HepG2 (cell line): ENCODE measurements at regions not wholly inside any gene's neighbourhood (a gene's known extent, or its start where the extent isn't known, plus 50 kb on each side); places are given as distances from the start of the nearest gene placed in this dataset.

Experiments
- ATAC-seq: fragments of 200-7000 bp; cut with Tn5 transposase; 3 replicates; pipeline ENCODE4 v1.9.1; 2020; ENCODE audit warnings: mild to moderate bottlenecking, moderate library complexity
- BruUV-seq: library from RNA; stranded (reverse); fragments of 400-500 nt; replicated peaks from 2 replicates; lab custom pipeline; 2021; lab: Mats Ljungman, UMichigan
- CTCF ChIA-PET: fragments of 300-600 bp; formaldehyde crosslinking; extraction: SDS; loops from one replicate; lab custom pipeline; 2021; ENCODE audit warnings: low total read pairs, inconsistent platforms, low intra/inter-chr PET ratio; lab: Yijun Ruan, JAX
- POLR2A ChIA-PET: fragments of 350-600 bp; sonication (Branson Sonifier 250); formaldehyde crosslinking; loops from one replicate; lab custom pipeline; 2020; ENCODE audit warnings: antibody characterized with exemption, inconsistent platforms; lab: Yijun Ruan, JAX
- DNase-seq: peaks from one replicate; pipeline ENCODE4 v3.0.0-alpha.2; 2015; ENCODE audit warnings: low spot score
- FAIRE-seq: peaks from 3 replicates; lab custom pipeline; 2011; peaks lifted over from hg19 to GRCh38; lab: Jason Lieb, UNC
- H2AFZ ChIP-seq: one replicate; pipeline ENCODE4 v1.6.1; 2011; ENCODE audit warnings: low read length, inconsistent platforms
- H3K27ac ChIP-seq: fragments of 300-600 bp; 3 replicates; pipeline ENCODE4 v1.8.0; 2011; ENCODE audit warnings: mixed run types, mild to moderate bottlenecking, mixed read lengths, low read length, inconsistent platforms; ENCODE audit not compliant: insufficient read depth; ENCODE audit errors: extremely low read length
- H3K27me3 ChIP-seq, 2 experiments: fragments of 200-600 bp in 1 of 2; 2 replicates in 1 of 2; 3 replicates in 1 of 2; pipeline versions ENCODE4 v1.6.0 to v1.8.0; 2011; ENCODE audit warnings: low read length in 2 of 2, mild to moderate bottlenecking in 2 of 2, moderate library complexity in 2 of 2, inconsistent platforms in 1 of 2; ENCODE audit not compliant: insufficient read depth in 2 of 2, control insufficient read depth in 1 of 2
- H3K36me3 ChIP-seq, 2 experiments: fragments of 200-600 bp in 1 of 2; replicated peaks in 1 of 2; 2 replicates in 1 of 2; 3 replicates in 1 of 2; pipeline versions ENCODE4 v1.5.1 to v1.8.0; 2011; ENCODE audit warnings: low read length in 2 of 2, inconsistent platforms in 1 of 2; ENCODE audit not compliant: insufficient read depth in 2 of 2, control insufficient read depth in 1 of 2
- H3K4me1 ChIP-seq: 2 replicates; pipeline ENCODE4 v1.5.1; 2012; ENCODE audit warnings: low read length, inconsistent platforms; ENCODE audit not compliant: insufficient read depth
- H3K4me2 ChIP-seq: 2 replicates; pipeline ENCODE4 v1.6.0; 2011; ENCODE audit warnings: low read depth, low read length, inconsistent platforms
- H3K4me3 ChIP-seq, 3 experiments: fragments of 200-600 bp in 1 of 3; sonication (generic), shearing (Covaris generic) in 1 of 3; replicated peaks in 1 of 3; 2 replicates each; pipeline ENCODE4 v1.5.1; 2011 to 2016; ENCODE audit warnings: low read length in 3 of 3, inconsistent platforms in 2 of 3, low read depth in 2 of 3, mild to moderate bottlenecking in 2 of 3, control low read depth in 1 of 3, mixed read lengths in 1 of 3; ENCODE audit not compliant: insufficient read depth in 1 of 3
- H3K79me2 ChIP-seq: one replicate; pipeline ENCODE4 v1.6.1; 2011; ENCODE audit warnings: low read length, inconsistent platforms; ENCODE audit not compliant: insufficient read depth
- H3K9ac ChIP-seq: 2 replicates; pipeline ENCODE4 v1.6.0; 2011; ENCODE audit warnings: mild to moderate bottlenecking, low read depth, low read length, inconsistent platforms; ENCODE audit not compliant: insufficient read depth
- H3K9me3 ChIP-seq: 2 replicates; pipeline ENCODE4 v1.5.1; 2012; ENCODE audit warnings: mild to moderate bottlenecking, low read length
- H4K20me1 ChIP-seq: 2 replicates; pipeline ENCODE4 v1.6.0; 2011; ENCODE audit warnings: inconsistent platforms, mild to moderate bottlenecking, low read length, moderate library complexity; ENCODE audit not compliant: insufficient read depth
- AGO2 ChIP-seq: fragments of 200-400 bp; formaldehyde crosslinking; optimal IDR thresholded peaks from 2 replicates; pipeline ENCODE3; 2017; ENCODE audit warnings: mild to moderate bottlenecking, low read depth, low read length, moderate library complexity
- KLF16 ChIP-seq, 2 experiments: sonication (generic) in 1 of 2; formaldehyde crosslinking in 1 of 2; IDR thresholded peaks; 2 replicates each; pipeline versions ENCODE4 v1.6.1 to v1.8.0; 2016 to 2023; ENCODE audit warnings: missing genetic modification reagents in 2 of 2, missing compliant biosample characterization in 1 of 2
- MED1 ChIP-seq: sonication (generic); formaldehyde crosslinking; IDR thresholded peaks from 2 replicates; pipeline ENCODE4 v1.4.0; 2020; ENCODE audit warnings: missing genetic modification reagents
- MEIS1 ChIP-seq: sonication (generic); formaldehyde crosslinking; IDR thresholded peaks from 2 replicates; pipeline ENCODE4 v1.9.0; 2021; ENCODE audit warnings: mild to moderate bottlenecking, missing genetic modification reagents, moderate library complexity, borderline replicate concordance
- PITX1 ChIP-seq: sonication (generic); formaldehyde crosslinking; IDR thresholded peaks from 2 replicates; pipeline ENCODE4 v1.5.1; 2020; ENCODE audit warnings: mild to moderate bottlenecking, missing genetic modification reagents
- RXRA ChIP-seq: sonication (generic); formaldehyde crosslinking; IDR thresholded peaks from 2 replicates; pipeline ENCODE4 v1.5.1; 2020; ENCODE audit warnings: missing genetic modification reagents
- SCMH1 ChIP-seq: sonication (generic); formaldehyde crosslinking; IDR thresholded peaks from 2 replicates; pipeline ENCODE4 v1.9.0; 2021; ENCODE audit warnings: missing genetic modification reagents, mild to moderate bottlenecking, borderline replicate concordance
- ZNF234 ChIP-seq: sonication (generic); formaldehyde crosslinking; conservative IDR thresholded peaks from 2 replicates; pipeline ENCODE4 v1.5.1; 2020; ENCODE audit warnings: mild to moderate bottlenecking, missing genetic modification reagents
- ZNF253 ChIP-seq: sonication (generic); formaldehyde crosslinking; IDR thresholded peaks from 2 replicates; pipeline ENCODE4 v1.8.0; 2022; ENCODE audit warnings: mild to moderate bottlenecking, missing genetic modification reagents, borderline replicate concordance
- ZNF598 ChIP-seq: sonication (generic); formaldehyde crosslinking; IDR thresholded peaks from 2 replicates; pipeline ENCODE4 v1.5.1; 2020; ENCODE audit warnings: mild to moderate bottlenecking, missing genetic modification reagents, borderline replicate concordance
- ZNF703 ChIP-seq: sonication (generic); formaldehyde crosslinking; IDR thresholded peaks from 2 replicates; pipeline ENCODE4 v1.5.1; 2020; ENCODE audit warnings: missing genetic modification reagents, mild to moderate bottlenecking, moderate library complexity, borderline replicate concordance
- ZNF776 ChIP-seq: sonication (generic); formaldehyde crosslinking; IDR thresholded peaks from 2 replicates; pipeline ENCODE4 v1.4.0; 2020; ENCODE audit warnings: mild to moderate bottlenecking, missing genetic modification reagents
- WGBS: methylation state at CpG from one replicate; pipeline ENCODE4 v1.1.6; 2017; ENCODE audit warnings: low lambda C conversion rate; 5-methylcytosine and 5-hydroxymethylcytosine counted together
- in situ Hi-C: cut with HindIII; loops from 2 replicates; pipeline ENCODE4 v1.10.0; 2017; ENCODE audit warnings: low pct_unique_long_range_greater_than_20kb; ENCODE audit not compliant: extremely low pct_ligation_motif_present
- intact Hi-C: fragments of 100-400 bp; cut with micrococcal nuclease; formaldehyde crosslinking; loops from one replicate; pipeline ENCODE4 v1.10.0; 2022; ENCODE audit not compliant: unreplicated experiment
- TF ChIP-seq, protein P1 (sequence below): IDR thresholded peaks from 2 replicates; pipeline ENCODE4 v1.4.0; 2020; ENCODE audit warnings: mild to moderate bottlenecking, missing genetic modification reagents
- TF ChIP-seq, protein P2 (sequence below): sonication (generic); formaldehyde crosslinking; IDR thresholded peaks from 2 replicates; pipeline ENCODE4 v1.8.0; 2022; ENCODE audit warnings: mild to moderate bottlenecking, missing genetic modification reagents, borderline replicate concordance
- TF ChIP-seq, protein P3 (sequence below): sonication (generic); formaldehyde crosslinking; IDR thresholded peaks from 2 replicates; pipeline ENCODE4 v1.5.0; 2020; ENCODE audit warnings: mild to moderate bottlenecking, missing genetic modification reagents, borderline replicate concordance
- TF ChIP-seq, protein P4 (sequence below): IDR thresholded peaks from 2 replicates; pipeline ENCODE4 v1.6.1; 2016; ENCODE audit warnings: low read depth

DNA sequence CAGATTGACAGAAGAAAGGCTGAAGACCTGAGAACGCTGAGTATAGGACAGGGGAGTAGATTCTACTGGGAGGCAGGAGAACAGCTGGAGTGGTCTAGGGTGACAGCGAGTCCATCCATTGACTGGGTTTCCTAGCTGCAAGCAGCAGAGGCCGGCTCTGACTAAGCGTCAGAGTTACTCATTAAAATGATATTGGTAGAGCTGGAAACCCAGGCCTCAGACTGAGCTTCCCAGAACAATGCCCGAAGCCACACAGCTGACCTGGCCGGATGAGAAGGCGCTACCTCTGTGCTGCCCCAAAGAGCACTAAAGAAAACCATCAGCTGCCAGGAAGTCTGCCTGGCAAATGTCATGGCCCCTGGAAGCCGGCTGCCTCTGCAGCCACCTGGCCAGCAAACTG, 78.5 kb upstream of the FZD10 start:
- ATAC-seq (no peak), DNase-seq (no peak), FAIRE-seq (no peak)
- H3K36me3 ChIP-seq: no peaks in the 10 kb centered on the region
- H3K4me1 ChIP-seq: no peaks in the 10 kb centered on the region
- 13% methylated on average over 5 of the region's 8 CpGs for WGBS
- H3K27ac ChIP-seq: no peak overlapping the region
- H3K9me3 ChIP-seq: no peaks in the 10 kb centered on the region
- intact Hi-C loops: no loop called here
- no peak overlapping the region for H3K4me2 ChIP-seq
- CTCF ChIA-PET: no interaction called here
- no peak overlapping the region for H3K4me3 ChIP-seq
- in situ Hi-C loops: no loop called here
- TF ChIP-seq ZNF234 (CRISPR knock-in tag) (no peak), KLF16 (CRISPR knock-in tag; IDR thresholded peaks at IDR 0.05) (no peak), PITX1 (no peak), ZNF253 (no peak), SCMH1 (CRISPR knock-in tag) (no peak), ZNF703 (CRISPR knock-in tag) (no peak), MED1 (CRISPR knock-in tag) (no peak), ZNF776 (CRISPR knock-in tag) (no peak), MEIS1 (CRISPR knock-in tag) (no peak), ZNF598 (CRISPR knock-in tag) (no peak), AGO2 (no peak), RXRA (no peak)
- TF ChIP-seq, protein P1, sequence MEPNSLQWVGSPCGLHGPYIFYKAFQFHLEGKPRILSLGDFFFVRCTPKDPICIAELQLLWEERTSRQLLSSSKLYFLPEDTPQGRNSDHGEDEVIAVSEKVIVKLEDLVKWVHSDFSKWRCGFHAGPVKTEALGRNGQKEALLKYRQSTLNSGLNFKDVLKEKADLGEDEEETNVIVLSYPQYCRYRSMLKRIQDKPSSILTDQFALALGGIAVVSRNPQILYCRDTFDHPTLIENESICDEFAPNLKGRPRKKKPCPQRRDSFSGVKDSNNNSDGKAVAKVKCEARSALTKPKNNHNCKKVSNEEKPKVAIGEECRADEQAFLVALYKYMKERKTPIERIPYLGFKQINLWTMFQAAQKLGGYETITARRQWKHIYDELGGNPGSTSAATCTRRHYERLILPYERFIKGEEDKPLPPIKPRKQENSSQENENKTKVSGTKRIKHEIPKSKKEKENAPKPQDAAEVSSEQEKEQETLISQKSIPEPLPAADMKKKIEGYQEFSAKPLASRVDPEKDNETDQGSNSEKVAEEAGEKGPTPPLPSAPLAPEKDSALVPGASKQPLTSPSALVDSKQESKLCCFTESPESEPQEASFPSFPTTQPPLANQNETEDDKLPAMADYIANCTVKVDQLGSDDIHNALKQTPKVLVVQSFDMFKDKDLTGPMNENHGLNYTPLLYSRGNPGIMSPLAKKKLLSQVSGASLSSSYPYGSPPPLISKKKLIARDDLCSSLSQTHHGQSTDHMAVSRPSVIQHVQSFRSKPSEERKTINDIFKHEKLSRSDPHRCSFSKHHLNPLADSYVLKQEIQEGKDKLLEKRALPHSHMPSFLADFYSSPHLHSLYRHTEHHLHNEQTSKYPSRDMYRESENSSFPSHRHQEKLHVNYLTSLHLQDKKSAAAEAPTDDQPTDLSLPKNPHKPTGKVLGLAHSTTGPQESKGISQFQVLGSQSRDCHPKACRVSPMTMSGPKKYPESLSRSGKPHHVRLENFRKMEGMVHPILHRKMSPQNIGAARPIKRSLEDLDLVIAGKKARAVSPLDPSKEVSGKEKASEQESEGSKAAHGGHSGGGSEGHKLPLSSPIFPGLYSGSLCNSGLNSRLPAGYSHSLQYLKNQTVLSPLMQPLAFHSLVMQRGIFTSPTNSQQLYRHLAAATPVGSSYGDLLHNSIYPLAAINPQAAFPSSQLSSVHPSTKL (CRISPR knock-in tag): no peak
- TF ChIP-seq, protein P2, sequence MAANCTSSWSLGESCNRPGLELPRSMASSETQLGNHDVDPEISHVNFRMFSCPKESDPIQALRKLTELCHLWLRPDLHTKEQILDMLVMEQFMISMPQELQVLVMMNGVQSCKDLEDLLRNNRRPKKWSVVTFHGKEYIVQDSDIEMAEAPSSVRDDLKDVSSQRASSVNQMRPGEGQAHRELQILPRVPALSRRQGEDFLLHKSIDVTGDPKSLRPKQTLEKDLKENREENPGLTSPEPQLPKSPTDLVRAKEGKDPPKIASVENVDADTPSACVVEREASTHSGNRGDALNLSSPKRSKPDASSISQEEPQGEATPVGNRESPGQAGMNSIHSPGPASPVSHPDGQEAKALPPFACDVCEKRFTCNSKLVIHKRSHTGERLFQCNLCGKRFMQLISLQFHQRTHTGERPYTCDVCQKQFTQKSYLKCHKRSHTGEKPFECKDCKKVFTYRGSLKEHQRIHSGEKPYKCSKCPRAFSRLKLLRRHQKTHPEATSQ (CRISPR knock-in tag): no peak
- TF ChIP-seq, protein P3, sequence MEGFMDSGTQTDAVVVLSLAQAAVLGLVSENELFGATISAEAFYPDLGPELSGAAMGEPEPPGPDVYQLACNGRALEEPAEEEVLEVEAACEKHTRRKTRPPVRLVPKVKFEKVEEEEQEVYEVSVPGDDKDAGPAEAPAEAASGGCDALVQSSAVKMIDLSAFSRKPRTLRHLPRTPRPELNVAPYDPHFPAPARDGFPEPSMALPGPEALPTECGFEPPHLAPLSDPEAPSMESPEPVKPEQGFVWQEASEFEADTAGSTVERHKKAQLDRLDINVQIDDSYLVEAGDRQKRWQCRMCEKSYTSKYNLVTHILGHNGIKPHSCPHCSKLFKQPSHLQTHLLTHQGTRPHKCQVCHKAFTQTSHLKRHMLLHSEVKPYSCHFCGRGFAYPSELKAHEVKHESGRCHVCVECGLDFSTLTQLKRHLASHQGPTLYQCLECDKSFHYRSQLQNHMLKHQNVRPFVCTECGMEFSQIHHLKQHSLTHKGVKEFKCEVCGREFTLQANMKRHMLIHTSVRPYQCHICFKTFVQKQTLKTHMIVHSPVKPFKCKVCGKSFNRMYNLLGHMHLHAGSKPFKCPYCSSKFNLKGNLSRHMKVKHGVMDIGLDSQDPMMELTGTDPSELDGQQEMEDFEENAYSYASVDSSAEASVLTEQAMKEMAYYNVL: no peak
- TF ChIP-seq, protein P4, sequence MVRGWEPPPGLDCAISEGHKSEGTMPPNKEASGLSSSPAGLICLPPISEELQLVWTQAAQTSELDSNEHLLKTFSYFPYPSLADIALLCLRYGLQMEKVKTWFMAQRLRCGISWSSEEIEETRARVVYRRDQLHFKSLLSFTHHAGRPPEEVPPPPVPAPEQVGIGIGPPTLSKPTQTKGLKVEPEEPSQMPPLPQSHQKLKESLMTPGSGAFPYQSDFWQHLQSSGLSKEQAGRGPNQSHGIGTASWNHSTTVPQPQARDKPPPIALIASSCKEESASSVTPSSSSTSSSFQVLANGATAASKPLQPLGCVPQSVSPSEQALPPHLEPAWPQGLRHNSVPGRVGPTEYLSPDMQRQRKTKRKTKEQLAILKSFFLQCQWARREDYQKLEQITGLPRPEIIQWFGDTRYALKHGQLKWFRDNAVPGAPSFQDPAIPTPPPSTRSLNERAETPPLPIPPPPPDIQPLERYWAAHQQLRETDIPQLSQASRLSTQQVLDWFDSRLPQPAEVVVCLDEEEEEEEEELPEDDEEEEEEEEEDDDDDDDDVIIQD (CRISPR knock-in tag): no peak
- POLR2A ChIA-PET: no interaction called here
- no peak overlapping the region for H3K9ac ChIP-seq
- H2AFZ ChIP-seq: no peak overlapping the region
- BruUV-seq: no TSS peak
- no peaks in the 10 kb centered on the region for H3K79me2 ChIP-seq
- no peaks in the 10 kb centered on the region for H4K20me1 ChIP-seq
- H3K27me3 ChIP-seq: peaks cover 6 to 61% of the 10 kb centered on the region in 2 experiments; a peak in 4 of 5 replicates
